Heart left ventricle (tissue), 13 donors: ENCODE measurements at regions not wholly inside any gene's neighbourhood (a gene's known extent, or its start where the extent isn't known, plus 50 kb on each side); places are given as distances from the start of the nearest gene placed in this dataset.

Experiments used
- POLR2A ChIP-seq, 2 donors: fragments of 450-650 bp; IDR thresholded peaks; one replicate each; pipeline ENCODE4 v1.6.1; 2017; ENCODE audit warnings: antibody characterized with exemption in 2 of 2, mild to moderate bottlenecking in 2 of 2, moderate library complexity in 2 of 2
- TF ChIP-seq, protein P1 (sequence below), 12 donors: fragments of 200-600 bp; sonication (generic) in 4 of 12; IDR thresholded peaks; one replicate each; pipeline versions ENCODE4 v1.5.0 to v1.8.0; 2018 to 2022; ENCODE audit warnings: antibody characterized with exemption in 12 of 12, mild to moderate bottlenecking in 5 of 12
- donor health status: ischemic (EF 13 %, LVEDD 7.1; RV severe dilation, severe dysfunction).
- donor health status: DM: no; HTN: yes; CAD: no.
- donor health status: DM: no; HTN: no; CAD: no.
- donor health status: ischemic (EF 25% LVEDD 6.9; RV normal size, moderate dysfunction).
- donor health status: ischemic (EF 25% LVEDD 5.7; RV mildly dilated, moderate dysfunction).
- donor health status: ischemic (EF 35%, LVEDD 5.7; RV mildly dilated, moderate dysfunction).
- donor health status: nonischemic (EF 11% LVEDD 7.7; RV severe dilation, severe dysfunction).
- donor health status: DM: yes; HTN: yes; CAD: no.
- donor health status: PGD.
- donor health status: ischemic (EF 29% LVEDD 5.4; RV normal size, mild dysfunction).
- donor health status: nonischemic (EF 23%, LVEDD 6.1; RV moderate dilation, normal function).

GRCh38 chr1:90382161-90382560 is 334.9 kb downstream of the BARHL2 start:
- TF ChIP-seq, protein P1, sequence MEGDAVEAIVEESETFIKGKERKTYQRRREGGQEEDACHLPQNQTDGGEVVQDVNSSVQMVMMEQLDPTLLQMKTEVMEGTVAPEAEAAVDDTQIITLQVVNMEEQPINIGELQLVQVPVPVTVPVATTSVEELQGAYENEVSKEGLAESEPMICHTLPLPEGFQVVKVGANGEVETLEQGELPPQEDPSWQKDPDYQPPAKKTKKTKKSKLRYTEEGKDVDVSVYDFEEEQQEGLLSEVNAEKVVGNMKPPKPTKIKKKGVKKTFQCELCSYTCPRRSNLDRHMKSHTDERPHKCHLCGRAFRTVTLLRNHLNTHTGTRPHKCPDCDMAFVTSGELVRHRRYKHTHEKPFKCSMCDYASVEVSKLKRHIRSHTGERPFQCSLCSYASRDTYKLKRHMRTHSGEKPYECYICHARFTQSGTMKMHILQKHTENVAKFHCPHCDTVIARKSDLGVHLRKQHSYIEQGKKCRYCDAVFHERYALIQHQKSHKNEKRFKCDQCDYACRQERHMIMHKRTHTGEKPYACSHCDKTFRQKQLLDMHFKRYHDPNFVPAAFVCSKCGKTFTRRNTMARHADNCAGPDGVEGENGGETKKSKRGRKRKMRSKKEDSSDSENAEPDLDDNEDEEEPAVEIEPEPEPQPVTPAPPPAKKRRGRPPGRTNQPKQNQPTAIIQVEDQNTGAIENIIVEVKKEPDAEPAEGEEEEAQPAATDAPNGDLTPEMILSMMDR (IDR thresholded peaks at IDR 0.05): no peak
- TF ChIP-seq POLR2A (IDR thresholded peaks at IDR 0.05): no peak
